ENCODE measurements at regions not wholly inside any gene's neighbourhood (a gene's known extent, or its start where the extent isn't known, plus 50 kb on each side); places are given as distances from the start of the nearest gene placed in this dataset.

- Histone ChIP-seq H3K9ac (no peak overlapping the region), H3K9me3 (ENCODE audit: control insufficient read depth, low read length) (no peaks in the 10 kb centered on the region), H3K4me2 (ENCODE audit: low read length) (no peak overlapping the region), H3K36me3 (ENCODE audit: control insufficient read depth, insufficient read depth, low read length) (no peaks in the 10 kb centered on the region), H3K4me1 (no peaks in the 10 kb centered on the region), H3K27ac (no peak overlapping the region), H3K4me3 (ENCODE audit: low read depth, low read length) (no peak overlapping the region), H3K79me2 (no peaks in the 10 kb centered on the region), H3K27me3 (ENCODE audit: control insufficient read depth, insufficient read depth, low read length) (no peaks in the 10 kb centered on the region), H2AFZ (no peak overlapping the region)
- no peak for TF ChIP-seq CTCF (IDR thresholded peaks at IDR 0.05)
These were observed 59.4 kb upstream of the DUSP10 start for GRCh38 chr1:221801251-221801661.

- Histone ChIP-seq H3K79me2 (no peaks in the 10 kb centered on the region), H3K4me2 (ENCODE audit: low read length) (no peak overlapping the region), H3K4me3 (ENCODE audit: low read depth, low read length) (no peak overlapping the region), H3K27me3 (ENCODE audit: control insufficient read depth, insufficient read depth, low read length) (no peaks in the 10 kb centered on the region), H3K27ac (no peak overlapping the region), H3K9me3 (ENCODE audit: control insufficient read depth, low read length) (no peaks in the 10 kb centered on the region), H3K36me3 (ENCODE audit: control insufficient read depth, insufficient read depth, low read length) (no peaks in the 10 kb centered on the region), H3K4me1 (no peaks in the 10 kb centered on the region), H3K9ac (no peak overlapping the region), H2AFZ (no peak overlapping the region)
- no peak for TF ChIP-seq CTCF (IDR thresholded peaks at IDR 0.05)
These were observed 58.9 kb upstream of the DUSP10 start for GRCh38 chr1:221800831-221801230.

- TF ChIP-seq CTCF (IDR thresholded peaks at IDR 0.05) = no peak
- H3K4me1 ChIP-seq = no peaks in the 10 kb centered on the region
These were observed 55.6 kb upstream of the DUSP10 start for GRCh38 chr1:221797506-221797905.

GRCh38 chr1:221796700-221797099 is 54.8 kb upstream of the DUSP10 start:
- no peak for TF ChIP-seq CTCF (IDR thresholded peaks at IDR 0.05)

More at GRCh38 chr1:221797506-221797905, 55.6 kb upstream of the DUSP10 start:
- Histone ChIP-seq H3K27me3 (ENCODE audit: control insufficient read depth, insufficient read depth, low read length) (no peaks in the 10 kb centered on the region), H3K36me3 (ENCODE audit: control insufficient read depth, insufficient read depth, low read length) (no peaks in the 10 kb centered on the region), H2AFZ (no peak overlapping the region), H3K27ac (no peak overlapping the region), H3K4me3 (ENCODE audit: low read depth, low read length) (no peak overlapping the region), H3K9me3 (ENCODE audit: control insufficient read depth, low read length) (no peaks in the 10 kb centered on the region), H3K9ac (no peak overlapping the region), H3K4me2 (ENCODE audit: low read length) (no peak overlapping the region), H3K79me2 (no peaks in the 10 kb centered on the region)

GRCh38 chr1:221795380-221795779 is 53.5 kb upstream of the DUSP10 start:
- Histone ChIP-seq H3K9me3 (ENCODE audit: control insufficient read depth, low read length) (no peaks in the 10 kb centered on the region), H3K4me3 (ENCODE audit: low read depth, low read length) (no peak overlapping the region), H3K36me3 (ENCODE audit: control insufficient read depth, insufficient read depth, low read length) (no peaks in the 10 kb centered on the region), H3K79me2 (no peaks in the 10 kb centered on the region), H3K9ac (no peak overlapping the region), H3K27me3 (ENCODE audit: control insufficient read depth, insufficient read depth, low read length) (no peaks in the 10 kb centered on the region), H3K27ac (no peak overlapping the region), H3K4me1 (no peaks in the 10 kb centered on the region), H3K4me2 (ENCODE audit: low read length) (no peak overlapping the region), H2AFZ (no peak overlapping the region)
- no peak for TF ChIP-seq CTCF (IDR thresholded peaks at IDR 0.05)

More at GRCh38 chr1:221796700-221797099, 54.8 kb upstream of the DUSP10 start:
- Histone ChIP-seq H3K79me2 (no peaks in the 10 kb centered on the region), H3K27ac (no peak overlapping the region), H3K4me3 (ENCODE audit: low read depth, low read length) (no peak overlapping the region), H3K4me1 (no peaks in the 10 kb centered on the region), H2AFZ (no peak overlapping the region), H3K36me3 (ENCODE audit: control insufficient read depth, insufficient read depth, low read length) (no peaks in the 10 kb centered on the region), H3K9me3 (ENCODE audit: control insufficient read depth, low read length) (no peaks in the 10 kb centered on the region), H3K9ac (no peak overlapping the region), H3K4me2 (ENCODE audit: low read length) (no peak overlapping the region), H3K27me3 (ENCODE audit: control insufficient read depth, insufficient read depth, low read length) (no peaks in the 10 kb centered on the region)
